Astrocyte (in vitro differentiated cells and primary cell): ENCODE measurements at regions not wholly inside any gene's neighbourhood (a gene's known extent, or its start where the extent isn't known, plus 50 kb on each side); places are given as distances from the start of the nearest gene placed in this dataset.
"Not testable (repeated sequence)": the region's sequence is repeated elsewhere in the genome, so short reads cannot be mapped to it uniquely, and the experiment has no call there.

Experiments
- DNase-seq: peaks from one replicate; pipeline ENCODE4 v3.0.0-alpha.2; 2010; ENCODE audit warnings: low read depth
- FAIRE-seq: peaks from 2 replicates; lab custom pipeline; 2011; peaks lifted over from hg19 to GRCh38; lab: Jason Lieb, UNC
- H2AFZ ChIP-seq: 2 replicates; pipeline ENCODE4 v1.6.0; 2012; ENCODE audit warnings: low read depth, low read length, inconsistent platforms
- H3K27ac ChIP-seq: 2 replicates; pipeline ENCODE4 v1.5.1; 2011; ENCODE audit warnings: low read depth, low read length, inconsistent platforms
- H3K27me3 ChIP-seq: 2 replicates; pipeline ENCODE4 v1.6.0; 2011; ENCODE audit warnings: low read length, inconsistent platforms; ENCODE audit not compliant: insufficient read depth
- H3K36me3 ChIP-seq: 2 replicates; pipeline ENCODE4 v1.5.1; 2011; ENCODE audit warnings: low read length, inconsistent platforms; ENCODE audit not compliant: insufficient read depth
- H3K4me1 ChIP-seq: 2 replicates; pipeline ENCODE4 v1.5.1; 2011; ENCODE audit warnings: low read length, inconsistent platforms; ENCODE audit not compliant: insufficient read depth
- H3K4me2 ChIP-seq: 2 replicates; pipeline ENCODE4 v1.6.0; 2012; ENCODE audit warnings: low read length, inconsistent platforms
- H3K4me3 ChIP-seq: 2 replicates; pipeline ENCODE4 v1.5.1; 2011; ENCODE audit warnings: low read depth, mild to moderate bottlenecking, low read length, inconsistent platforms; ENCODE audit not compliant: insufficient read depth
- H3K79me2 ChIP-seq: 2 replicates; pipeline ENCODE4 v1.6.0; 2012; ENCODE audit warnings: mild to moderate bottlenecking, low read length, inconsistent platforms; ENCODE audit not compliant: insufficient read depth
- H3K9ac ChIP-seq: 2 replicates; pipeline ENCODE4 v1.6.0; 2012; ENCODE audit warnings: mild to moderate bottlenecking, low read length, inconsistent platforms
- H3K9me3 ChIP-seq: 2 replicates; pipeline ENCODE4 v1.5.1; 2012; ENCODE audit warnings: low read depth, mild to moderate bottlenecking, low read length, inconsistent platforms; ENCODE audit not compliant: insufficient read depth
- H4K20me1 ChIP-seq: 2 replicates; pipeline ENCODE4 v1.6.0; 2012; ENCODE audit warnings: low read length, inconsistent platforms; ENCODE audit not compliant: insufficient read depth
- H3K27ac Mint-ChIP-seq: one replicate; pipeline ENCODE4 v1.8.0; 2021; ENCODE audit warnings: mild to moderate bottlenecking, mixed read lengths; ENCODE audit not compliant: unreplicated experiment
- H3K27me3 Mint-ChIP-seq: one replicate; pipeline ENCODE4 v1.8.0; 2021; ENCODE audit warnings: low read depth, mixed read lengths; ENCODE audit not compliant: unreplicated experiment
- H3K36me3 Mint-ChIP-seq: one replicate; pipeline ENCODE4 v1.8.0; 2021; ENCODE audit warnings: low read depth, mixed read lengths; ENCODE audit not compliant: unreplicated experiment
- H3K4me1 Mint-ChIP-seq: one replicate; pipeline ENCODE4 v1.8.0; 2021; ENCODE audit warnings: low read depth, mixed read lengths; ENCODE audit not compliant: unreplicated experiment
- H3K4me3 Mint-ChIP-seq: one replicate; pipeline ENCODE4 v1.8.0; 2021; ENCODE audit warnings: mild to moderate bottlenecking, moderate library complexity, mixed read lengths; ENCODE audit not compliant: unreplicated experiment
- H3K9me3 Mint-ChIP-seq: one replicate; pipeline ENCODE4 v1.8.0; 2021; ENCODE audit warnings: mild to moderate bottlenecking, mixed read lengths; ENCODE audit not compliant: unreplicated experiment
- CTCF ChIP-seq: IDR thresholded peaks from 2 replicates; pipeline ENCODE4 v1.5.1; 2011; ENCODE audit warnings: low read depth, mild to moderate bottlenecking, inconsistent platforms, low read length, moderate library complexity; ENCODE audit not compliant: insufficient read depth
- EZH2 ChIP-seq: IDR thresholded peaks from 2 replicates; pipeline ENCODE4 v1.6.1; 2012; ENCODE audit warnings: mild to moderate bottlenecking, low read length, inconsistent platforms; ENCODE audit not compliant: insufficient read depth

GRCh38 chrX:114047558-114047957, 536.3 kb upstream of the HTR2C start:
- Histone ChIP-seq H3K9ac (no peak overlapping the region), H3K27ac (no peak overlapping the region), H3K36me3 (no peaks in the 10 kb centered on the region), H4K20me1 (no peaks in the 10 kb centered on the region), H3K27me3 (no peaks in the 10 kb centered on the region), H3K4me2 (no peak overlapping the region), H3K4me3 (no peak overlapping the region), H3K4me1 (no peaks in the 10 kb centered on the region), H2AFZ (no peak overlapping the region), H3K79me2 (no peaks in the 10 kb centered on the region), H3K9me3 (no peaks in the 10 kb centered on the region)
- Mint-ChIP-seq H3K9me3 (no peaks in the 10 kb centered on the region), H3K27me3 (no peaks in the 10 kb centered on the region), H3K27ac (no peak overlapping the region), H3K4me1 (no peaks in the 10 kb centered on the region), H3K4me3 (no peak overlapping the region), H3K36me3 (no peaks in the 10 kb centered on the region)
- TF ChIP-seq EZH2 (no peak), CTCF (no peak)
- FAIRE-seq (no peak), DNase-seq (no peak)

GRCh38 chrX:114046695-114047279, 537.1 kb upstream of the HTR2C start:
- no peaks in the 10 kb centered on the region for H3K4me1 ChIP-seq
- TF ChIP-seq EZH2 (no peak), CTCF (no peak)
- no peak overlapping the region for H2AFZ ChIP-seq
- H3K27ac ChIP-seq: no peak overlapping the region
- no peak for FAIRE-seq
- no peaks in the 10 kb centered on the region for H3K27me3 ChIP-seq
- DNase-seq: no peak
- H3K4me3 ChIP-seq: no peak overlapping the region
- no peaks in the 10 kb centered on the region for H4K20me1 ChIP-seq
- no peak overlapping the region for H3K9ac ChIP-seq
- Mint-ChIP-seq H3K9me3 (no peaks in the 10 kb centered on the region), H3K27ac (no peak overlapping the region), H3K4me3 (no peak overlapping the region), H3K27me3 (no peaks in the 10 kb centered on the region), H3K4me1 (no peaks in the 10 kb centered on the region), H3K36me3 (no peaks in the 10 kb centered on the region)
- H3K36me3 ChIP-seq: no peaks in the 10 kb centered on the region
- no peaks in the 10 kb centered on the region for H3K79me2 ChIP-seq
- H3K9me3 ChIP-seq: no peaks in the 10 kb centered on the region
- H3K4me2 ChIP-seq: no peak overlapping the region

GRCh38 chrX:114041470-114041869, 542.4 kb upstream of the HTR2C start:
- not testable (repeated sequence) for H3K36me3 Mint-ChIP-seq, H3K9me3 ChIP-seq, H4K20me1 ChIP-seq, H3K4me3 Mint-ChIP-seq, H3K27ac Mint-ChIP-seq, H3K9ac ChIP-seq, H3K36me3 ChIP-seq, H3K79me2 ChIP-seq, H3K4me1 Mint-ChIP-seq, H3K27me3 ChIP-seq, H3K4me1 ChIP-seq, H3K4me2 ChIP-seq, H3K9me3 Mint-ChIP-seq, DNase-seq, FAIRE-seq, H3K4me3 ChIP-seq, H3K27ac ChIP-seq, H3K27me3 Mint-ChIP-seq, H2AFZ ChIP-seq

GRCh38 chrX:114040661-114041269, 543.1 kb upstream of the HTR2C start:
- not testable (repeated sequence) for H3K9me3 Mint-ChIP-seq, H3K27me3 ChIP-seq, FAIRE-seq, H3K27me3 Mint-ChIP-seq, H3K4me3 Mint-ChIP-seq, H3K9me3 ChIP-seq, H3K4me3 ChIP-seq, H3K36me3 ChIP-seq, H3K9ac ChIP-seq, H3K79me2 ChIP-seq, H3K4me2 ChIP-seq, H3K27ac Mint-ChIP-seq, DNase-seq, H3K27ac ChIP-seq, H3K4me1 ChIP-seq, H4K20me1 ChIP-seq, H3K36me3 Mint-ChIP-seq, H2AFZ ChIP-seq, H3K4me1 Mint-ChIP-seq

- H3K36me3 ChIP-seq, H3K4me3 ChIP-seq, H3K79me2 ChIP-seq, H3K27me3 ChIP-seq, H2AFZ ChIP-seq, H3K4me1 ChIP-seq, H3K27ac Mint-ChIP-seq, H3K36me3 Mint-ChIP-seq, H3K27ac ChIP-seq, H3K27me3 Mint-ChIP-seq, H4K20me1 ChIP-seq, H3K9me3 ChIP-seq, DNase-seq, FAIRE-seq, H3K4me2 ChIP-seq, H3K4me1 Mint-ChIP-seq, H3K9me3 Mint-ChIP-seq, H3K9ac ChIP-seq, H3K4me3 Mint-ChIP-seq: not testable (repeated sequence)
Observed at GRCh38 chrX:114040111-114040510, 543.8 kb upstream of the HTR2C start.
